A172 (cell line): ENCODE measurements at regions not wholly inside any gene's neighbourhood (a gene's known extent, or its start where the extent isn't known, plus 50 kb on each side); places are given as distances from the start of the nearest gene placed in this dataset.

Experiments used
- DNase-seq: peaks from one replicate; pipeline ENCODE4 v3.0.0-alpha.2; 2015; ENCODE audit warnings: low spot score

DNA sequence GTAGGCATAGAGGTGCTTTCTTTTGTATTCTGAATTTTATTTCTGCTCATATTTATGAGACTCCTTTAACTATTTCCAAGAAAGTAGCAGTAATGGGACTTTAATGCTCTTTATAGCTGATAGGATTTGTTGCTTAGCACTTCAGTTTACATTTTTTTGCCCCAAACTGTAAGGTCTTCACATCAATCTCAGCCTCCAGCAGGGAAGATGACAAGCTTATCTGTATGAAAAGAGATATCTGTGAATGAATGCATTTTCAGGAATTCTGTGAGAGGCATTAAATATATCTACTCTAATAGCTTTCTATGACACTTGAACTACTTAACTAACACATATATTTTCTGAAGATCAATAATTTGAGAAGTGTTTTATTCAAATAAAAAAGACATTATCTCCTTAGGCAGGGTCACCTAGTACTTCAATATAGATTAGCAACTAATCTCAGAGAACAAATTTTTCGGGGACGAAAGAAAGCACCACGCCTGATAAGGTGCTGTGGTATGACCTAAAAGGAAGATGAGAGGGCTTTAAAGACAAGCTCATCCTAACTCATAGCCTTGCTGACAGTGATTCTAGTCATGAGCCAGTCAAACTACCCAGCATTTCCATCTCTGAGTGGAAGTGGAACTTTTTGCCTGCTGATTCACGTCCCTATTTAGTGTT lies 766.1 kb upstream of the CNTNAP5 start:
- no peak for DNase-seq

DNA sequence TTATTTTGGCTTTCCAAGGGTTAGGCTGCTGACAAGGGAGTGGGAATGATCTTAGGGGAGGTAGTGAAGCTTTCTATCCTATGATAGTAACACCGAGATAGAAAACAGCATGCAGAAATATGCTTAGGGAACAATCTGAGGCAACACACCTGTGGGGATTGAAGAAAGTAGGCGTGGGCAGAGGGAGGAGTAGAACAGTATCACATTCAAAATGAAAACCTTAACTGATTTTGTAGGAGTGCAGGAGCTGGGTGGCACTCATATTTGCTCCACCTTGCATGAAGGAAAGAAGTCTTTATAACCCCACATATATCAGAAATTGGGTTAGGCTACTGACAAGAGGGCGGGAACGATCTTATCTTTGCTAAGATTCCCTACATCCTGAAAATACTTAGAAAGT lies 762.2 kb upstream of the CNTNAP5 start:
- no peak for DNase-seq

DNA sequence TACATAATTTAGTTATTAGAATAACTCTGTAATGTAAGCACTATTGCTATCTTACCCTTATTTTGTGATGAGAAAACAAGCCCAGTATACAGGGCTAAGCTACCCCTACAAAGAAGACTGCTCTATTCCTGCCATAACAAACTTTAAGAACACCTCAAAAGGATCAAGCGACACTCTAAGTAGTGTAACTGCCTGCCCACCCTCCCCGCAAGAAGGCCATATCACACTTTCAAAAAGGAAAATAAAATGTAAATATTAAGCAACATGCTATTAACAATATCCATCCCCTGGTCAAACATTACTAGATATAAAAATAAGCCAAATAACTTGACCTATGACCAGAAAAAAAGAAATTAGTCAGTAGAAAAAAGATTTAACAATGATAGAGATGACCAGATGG lies 741.7 kb upstream of the CNTNAP5 start:
- DNase-seq = no peak

DNA sequence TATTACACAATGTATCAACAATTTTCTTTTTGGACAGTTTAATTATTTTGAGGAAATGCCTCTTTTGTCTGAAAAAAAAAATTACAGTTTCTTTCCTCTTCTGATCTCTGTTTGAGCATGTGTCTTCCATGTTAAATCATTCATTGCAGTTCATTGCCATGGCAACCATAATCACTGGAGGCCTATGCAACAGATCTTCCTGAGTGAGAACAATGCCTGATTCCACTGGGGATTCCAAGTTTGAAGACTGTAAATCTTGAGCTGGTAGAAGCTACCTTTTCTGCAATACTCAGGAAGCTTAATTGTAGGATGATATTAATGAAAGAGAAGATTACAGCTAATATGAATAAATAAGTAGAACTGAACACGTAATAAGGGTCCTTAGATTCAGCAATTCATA lies 721.4 kb upstream of the CNTNAP5 start:
- no peak for DNase-seq
